Motor neuron (in vitro differentiated cells): ENCODE measurements at regions not wholly inside any gene's neighbourhood (a gene's known extent, or its start where the extent isn't known, plus 50 kb on each side); places are given as distances from the start of the nearest gene placed in this dataset.

Source experiments
- ATAC-seq, 8 experiments: fragments of 200-7000 bp; cut with Tn5 transposase; replicated peaks in 6 of 8; 2 replicates each; pipeline ENCODE4 v1.8.0; 2021; ENCODE audit warnings: mild to moderate bottlenecking in 8 of 8, moderate library complexity in 8 of 8
- H3K27ac ChIP-seq, 2 donors: fragments of 250-450 bp; sonication (Bioruptor Pico); 2 replicates each; pipeline ENCODE4 v1.9.0; 2021; ENCODE audit warnings: antibody characterized with exemption in 2 of 2, mild to moderate bottlenecking in 2 of 2, moderate library complexity in 1 of 2
- H3K4me1 ChIP-seq, 2 donors: fragments of 250-450 bp; sonication (Bioruptor Pico); replicated peaks in 1 of 2; 2 replicates each; pipeline ENCODE4 v1.6.1; 2021; ENCODE audit warnings: antibody characterized with exemption in 2 of 2, mild to moderate bottlenecking in 2 of 2, moderate library complexity in 1 of 2
- H3K4me3 ChIP-seq, 5 donors: fragments of 250-450 bp; sonication (Bioruptor Pico); 2 replicates each; pipeline ENCODE4 v1.9.0; 2021; ENCODE audit warnings: antibody characterized with exemption in 5 of 5, mild to moderate bottlenecking in 5 of 5, moderate library complexity in 4 of 5
- WGBS, 10 experiments: fragments of 450-650 bp; shearing (Covaris generic); methylation state at CpG; one replicate each; pipeline ENCODE4 v1.0.0; 2022; 5-methylcytosine and 5-hydroxymethylcytosine counted together
- in situ Hi-C, 9 experiments: fragments of 400-800 bp; cut with MboI; loops; one replicate each; pipeline ENCODE4 v1.15.0; 2021; ENCODE audit warnings: low sequenced_read_pairs in 9 of 9, low pct_unique_long_range_greater_than_20kb in 2 of 9; ENCODE audit not compliant: unreplicated experiment in 9 of 9

DNA sequence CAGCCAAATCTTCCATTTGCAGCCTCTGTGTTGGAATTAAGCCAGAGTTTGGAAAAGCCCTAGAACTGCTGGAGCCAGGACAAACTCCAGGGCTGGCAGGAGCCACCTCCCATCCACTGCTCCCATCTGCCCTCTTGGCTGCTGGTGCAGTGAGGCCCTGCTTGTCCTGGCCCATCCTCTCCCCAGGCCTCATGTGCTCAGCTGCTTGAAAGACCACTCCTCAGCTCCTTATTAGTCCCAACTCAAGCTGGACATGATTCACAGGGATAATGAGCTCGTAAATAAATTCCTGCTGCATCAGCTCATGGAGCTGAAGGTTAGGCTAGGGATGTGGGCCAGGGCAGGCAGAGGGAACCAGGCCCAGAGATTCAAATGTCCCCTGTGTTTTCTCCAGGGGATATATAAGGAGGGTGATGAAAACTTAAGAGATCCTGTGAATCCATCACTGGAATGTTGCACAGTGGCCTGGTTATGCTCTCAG is 282.8 kb downstream of the RPS24 start:
- H3K27ac ChIP-seq, result peak overlapping the region; percentile 2 to 44

DNA sequence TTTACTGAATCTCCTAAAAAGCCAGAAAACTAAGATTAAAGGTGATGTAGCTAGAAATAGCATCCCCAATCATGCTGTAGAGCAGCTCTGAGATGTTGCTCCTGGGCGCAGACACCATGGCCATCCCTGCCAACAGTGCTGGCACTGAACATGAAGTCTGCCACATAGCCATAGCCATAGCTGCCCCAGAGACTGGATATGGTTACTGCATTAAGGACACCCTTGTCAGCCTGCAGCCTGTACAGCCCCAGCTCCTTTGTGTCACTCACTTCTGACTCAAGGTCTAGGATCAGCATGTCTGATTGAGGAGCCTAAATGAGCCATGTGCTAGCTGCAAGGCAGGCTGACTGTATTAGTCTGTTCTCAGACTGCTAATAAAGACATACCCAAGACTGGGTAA is 284.6 kb downstream of the RPS24 start:
- no peak overlapping the region for H3K27ac ChIP-seq
- WGBS, 10 experiments, result 100% methylated on average over 1 of the region's 1 CpG; no CpG with 5 or more reads in 9 of the 10 experiments
- no peak overlapping the region for H3K4me3 ChIP-seq
- peak in 4 of 8 experiments; percentile 27 to 42 (median 30) for ATAC-seq
- in situ Hi-C loops, result no loop called here
- peaks cover 22 to 33% of the 10 kb centered on the region in 2 donors for H3K4me1 ChIP-seq

More for the DNA sequence above, 282.8 kb downstream of the RPS24 start:
- H3K4me1 ChIP-seq, result peaks cover 22 to 32% of the 10 kb centered on the region in 2 donors
- 13 to 50% (median 33%) methylated on average over 1 of the region's 1 CpG; no CpG with 5 or more reads in 7 of the 10 experiments for WGBS, 10 experiments
- ATAC-seq, result peak in 5 of 8 experiments; percentile 56 to 76 (median 58)
- H3K4me3 ChIP-seq, result no peak overlapping the region
- in situ Hi-C loops, result no loop called here

DNA sequence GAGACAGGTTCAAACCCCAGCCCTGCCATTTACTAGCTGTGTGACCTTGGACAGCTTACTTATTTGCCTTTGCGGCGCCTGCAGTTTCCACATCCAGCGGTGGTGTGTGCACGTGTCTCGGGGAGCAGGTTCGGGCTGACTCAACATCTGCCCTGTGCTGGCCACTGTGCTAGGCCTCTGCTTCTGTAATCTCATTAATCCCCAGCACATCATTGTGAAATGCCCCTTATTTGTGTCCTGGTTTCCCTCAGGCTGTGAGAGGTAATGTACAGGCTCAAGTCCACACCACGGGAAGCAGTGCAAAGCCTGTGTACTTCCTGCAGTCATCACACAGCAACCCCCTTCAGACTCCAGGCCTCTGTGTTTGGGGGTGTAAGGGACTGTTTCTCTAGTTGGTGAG is 285.7 kb downstream of the RPS24 start:
- 92 to 100% (median 100%) methylated on average over 1 to 5 of the region's 7 CpGs; no CpG with 5 or more reads in 4 of the 10 experiments for WGBS, 10 experiments
- H3K4me1 ChIP-seq, result peaks cover 22 to 33% of the 10 kb centered on the region in 2 donors
- no peak for ATAC-seq
- H3K27ac ChIP-seq, result no peak overlapping the region
- H3K4me3 ChIP-seq, result no peak overlapping the region
- in situ Hi-C loops, result no loop called here

DNA sequence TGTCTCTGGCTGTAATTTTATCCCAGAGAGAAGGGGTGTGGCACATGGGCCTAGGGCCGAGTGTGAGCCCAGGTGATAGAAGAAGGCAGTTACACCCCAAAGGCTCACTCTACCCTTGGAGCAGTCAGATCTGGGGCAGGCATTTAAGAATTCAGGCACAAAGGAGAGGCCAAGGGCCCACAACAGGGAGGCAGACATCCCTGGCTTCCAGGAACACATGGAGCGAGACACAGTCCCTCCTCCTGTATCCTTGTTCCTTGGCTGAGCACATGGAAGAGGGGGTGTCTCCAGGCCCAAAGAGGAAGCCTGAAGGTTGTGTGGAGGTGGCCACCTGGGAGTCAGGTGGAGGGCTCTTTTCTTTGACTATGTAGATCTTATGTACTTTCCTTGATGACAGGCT is 286.2 kb downstream of the RPS24 start:
- ATAC-seq, result no peak
- WGBS, 10 experiments, result 50 to 100% (median 93%) methylated on average over 1 to 2 of the region's 2 CpGs; no CpG with 5 or more reads in 5 of the 10 experiments
- H3K27ac ChIP-seq, result no peak overlapping the region
- in situ Hi-C loops, result no loop called here
- H3K4me3 ChIP-seq, result no peak overlapping the region
- peaks cover 22 to 33% of the 10 kb centered on the region in 2 donors for H3K4me1 ChIP-seq

DNA sequence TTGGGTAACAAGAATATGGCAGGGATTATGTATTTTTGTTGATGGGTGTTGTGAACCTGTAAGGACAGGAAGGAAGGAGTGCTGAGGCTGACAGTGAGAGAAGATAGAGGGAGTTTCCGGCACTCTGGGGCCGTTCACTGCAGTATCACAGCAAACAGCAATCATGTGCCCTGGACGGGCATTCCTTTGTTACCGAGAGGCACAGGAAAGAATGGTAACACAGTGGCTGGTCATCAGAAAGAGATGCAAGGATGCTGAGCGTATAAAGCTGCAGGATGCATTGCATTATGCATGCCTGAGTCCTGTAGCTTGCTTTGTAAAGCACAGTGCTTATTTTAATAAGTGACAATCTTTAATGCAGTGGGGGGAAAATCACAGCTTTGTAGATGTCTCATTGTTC is 286.8 kb downstream of the RPS24 start:
- peak in 5 of 8 experiments; percentile 60 to 81 (median 72) for ATAC-seq
- no peak overlapping the region for H3K27ac ChIP-seq
- H3K4me3 ChIP-seq, result no peak overlapping the region
- peaks cover 22 to 33% of the 10 kb centered on the region in 2 donors for H3K4me1 ChIP-seq
- 0 to 72% (median 58%) methylated on average over 1 to 4 of the region's 5 CpGs; no CpG with 5 or more reads in 3 of the 10 experiments for WGBS, 10 experiments
- in situ Hi-C loops, result no loop called here

DNA sequence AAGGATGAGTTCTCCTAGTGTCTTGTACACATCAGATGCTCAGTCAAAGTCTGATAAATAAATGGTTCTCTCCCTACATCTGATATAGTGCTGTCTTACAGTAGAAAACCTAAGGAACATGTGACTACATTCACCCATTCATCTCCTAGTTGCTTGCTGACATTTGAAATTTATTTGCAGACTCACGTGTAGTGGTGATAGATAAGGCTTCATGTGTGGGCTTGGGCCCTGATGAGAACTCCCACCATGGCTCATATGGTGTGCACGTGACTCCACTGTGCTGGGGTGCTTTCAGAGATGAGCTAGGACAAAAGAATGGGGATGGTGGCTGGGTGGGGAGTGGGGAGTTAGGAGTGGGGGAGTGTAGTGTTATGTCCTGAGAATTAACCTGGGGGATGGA is 287.3 kb downstream of the RPS24 start:
- peak in 5 of 8 experiments; percentile 41 to 71 (median 57) for ATAC-seq
- Histone ChIP-seq H3K4me1 (peaks cover 22 to 33% of the 10 kb centered on the region in 2 donors), H3K27ac (no peak overlapping the region), H3K4me3 (no peak overlapping the region)
- in situ Hi-C loops, result no loop called here
- 14 to 89% (median 42%) methylated on average over 1 to 2 of the region's 2 CpGs; no CpG with 5 or more reads in 4 of the 10 experiments for WGBS, 10 experiments

DNA sequence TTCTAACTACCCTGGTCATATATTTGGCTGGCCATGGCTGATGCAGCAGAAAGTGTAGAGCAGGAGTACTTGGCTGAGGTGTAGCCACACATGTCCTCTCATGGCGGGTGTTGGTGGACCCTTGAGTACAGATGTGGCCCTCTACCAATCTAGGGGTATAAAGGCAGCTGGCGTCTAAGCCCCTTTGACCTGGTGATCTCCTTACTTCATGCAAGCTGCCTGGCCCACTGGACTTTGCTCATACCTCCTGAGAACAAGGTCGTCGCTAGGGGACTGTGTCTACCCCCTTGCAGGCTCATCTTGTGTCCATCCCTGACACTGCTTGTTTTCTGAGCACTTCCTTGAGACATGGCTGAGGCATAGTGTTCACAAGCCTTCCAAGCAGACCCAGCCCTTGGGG is 287.8 kb downstream of the RPS24 start:
- no peak for ATAC-seq
- Histone ChIP-seq H3K4me1 (peaks cover 18 to 28% of the 10 kb centered on the region in 2 donors), H3K4me3 (no peak overlapping the region), H3K27ac (no peak overlapping the region)
- in situ Hi-C loops, result no loop called here
- 88 to 100% (median 92%) methylated on average over 1 to 2 of the region's 4 CpGs; no CpG with 5 or more reads in 7 of the 10 experiments for WGBS, 10 experiments

DNA sequence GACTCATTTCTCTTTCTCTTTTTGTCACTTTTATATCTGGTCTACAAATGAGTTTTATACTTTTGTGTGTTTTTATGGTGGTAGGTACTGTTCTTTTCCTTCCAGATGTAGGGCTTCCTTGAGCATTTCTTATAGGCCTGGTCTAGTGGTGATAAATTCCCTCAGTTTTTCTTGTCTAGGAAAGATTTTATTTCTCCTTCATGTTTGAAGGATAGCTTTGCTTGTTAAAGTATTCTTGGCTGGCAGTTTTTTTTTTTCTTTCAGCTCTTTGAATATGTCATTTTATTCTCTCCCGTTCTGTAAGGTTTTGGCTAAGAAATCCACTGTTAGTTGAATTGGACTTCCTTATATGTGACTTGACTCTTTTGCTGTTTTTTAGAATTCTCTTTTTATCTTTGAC is 292.7 kb downstream of the RPS24 start:
- peaks cover under 1 to 2% of the 10 kb centered on the region in 2 donors for H3K4me1 ChIP-seq
- ATAC-seq, result no peak
- WGBS, 10 experiments, result 36 to 100% (median 92%) methylated on average over 1 of the region's 1 CpG; no CpG with 5 or more reads in 1 of the 10 experiments
- in situ Hi-C loops, result no loop called here
- H3K27ac ChIP-seq, result no peak overlapping the region
- H3K4me3 ChIP-seq, result no peak overlapping the region

DNA sequence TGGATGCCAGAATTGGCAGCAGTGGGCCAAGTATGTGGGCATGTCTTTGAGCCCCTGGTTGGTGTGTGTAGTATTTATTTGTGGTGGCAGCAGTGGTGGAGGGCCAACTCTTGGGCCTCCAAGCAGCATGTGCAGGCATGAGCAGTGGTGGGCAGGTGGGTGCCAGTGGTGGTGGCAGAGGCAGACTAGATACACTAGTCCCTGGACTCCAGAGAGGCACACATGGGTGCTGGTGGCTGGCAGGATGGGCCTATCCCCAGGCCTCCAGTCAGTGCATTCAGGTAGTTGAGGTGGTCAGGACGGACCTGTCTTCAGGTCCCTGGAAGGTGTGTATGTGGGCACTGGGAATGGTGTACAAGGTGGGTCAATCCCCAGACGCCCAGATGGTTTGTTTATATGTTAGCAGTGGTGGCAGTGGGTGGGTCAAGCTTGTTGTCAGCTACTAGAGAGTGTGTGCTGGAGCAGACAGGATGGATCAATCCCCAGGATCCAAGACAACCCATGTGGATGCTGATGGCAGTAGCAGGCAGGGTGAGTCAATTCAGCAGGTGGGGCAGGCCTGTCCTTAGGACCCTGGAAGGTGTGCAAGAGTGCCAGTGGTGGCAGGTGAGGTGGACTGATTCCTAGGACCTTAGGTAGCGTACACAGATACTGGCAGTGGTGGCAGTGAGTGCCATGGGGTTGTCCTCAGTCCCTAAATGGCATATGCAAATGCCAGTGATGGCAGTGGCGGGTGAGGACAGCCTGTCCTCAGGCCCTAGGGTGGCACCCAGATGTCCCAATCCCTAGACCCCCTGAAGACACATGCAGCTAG is 294.3 kb downstream of the RPS24 start:
- ATAC-seq, result no peak
- H3K4me3 ChIP-seq, result no peak overlapping the region
- in situ Hi-C loops, result no loop called here
- no peaks in the 10 kb centered on the region for H3K4me1 ChIP-seq
- 83 to 100% methylated on average over 1 to 2 of the region's 4 CpGs; no CpG with 5 or more reads in 8 of the 10 experiments for WGBS, 10 experiments
- no peak overlapping the region for H3K27ac ChIP-seq

DNA sequence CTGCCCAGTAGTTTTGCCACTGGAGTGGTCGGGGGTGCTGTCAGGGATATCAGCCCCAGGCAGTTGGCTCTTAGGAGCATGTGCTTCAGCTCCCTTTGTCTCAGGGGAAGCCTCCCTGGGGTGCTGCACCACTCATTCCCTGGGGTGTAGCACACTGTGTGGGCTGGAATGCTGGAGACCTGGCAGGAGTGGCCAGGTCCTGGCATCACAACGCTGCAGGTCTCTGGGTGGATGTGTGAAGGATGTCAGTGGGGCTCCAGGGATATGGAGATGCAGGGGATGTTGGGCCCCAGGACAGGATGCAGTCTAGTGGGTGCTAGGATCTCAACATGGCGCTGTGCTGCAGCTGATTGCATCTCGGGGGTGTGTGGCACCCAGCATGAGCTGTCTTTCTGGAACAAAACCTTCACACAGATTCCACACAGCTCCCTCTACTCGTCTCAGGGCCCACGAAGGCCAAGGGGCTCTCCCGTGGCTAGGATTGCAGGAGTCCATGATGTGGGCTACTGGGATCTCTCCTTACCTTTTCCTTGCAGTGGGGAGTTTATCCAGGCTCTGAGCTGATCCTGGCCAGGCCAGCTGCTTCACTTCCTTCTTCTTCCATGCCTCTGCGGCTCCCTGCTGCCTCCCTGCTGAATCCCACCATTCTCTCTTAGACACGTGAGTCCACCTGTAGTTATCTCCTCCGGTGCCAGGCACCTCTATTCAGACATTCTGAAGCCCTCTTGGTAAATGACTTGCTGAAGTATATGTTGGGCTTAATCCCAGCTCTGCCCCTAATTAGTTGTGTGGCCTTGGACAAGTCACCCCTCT is 295.1 kb downstream of the RPS24 start:
- ATAC-seq, result no peak
- 60 to 90% (median 80%) methylated on average over 1 to 6 of the region's 10 CpGs; no CpG with 5 or more reads in 3 of the 10 experiments for WGBS, 10 experiments
- Histone ChIP-seq H3K4me1 (no peaks in the 10 kb centered on the region), H3K27ac (no peak overlapping the region), H3K4me3 (no peak overlapping the region)
- in situ Hi-C loops, result no loop called here

DNA sequence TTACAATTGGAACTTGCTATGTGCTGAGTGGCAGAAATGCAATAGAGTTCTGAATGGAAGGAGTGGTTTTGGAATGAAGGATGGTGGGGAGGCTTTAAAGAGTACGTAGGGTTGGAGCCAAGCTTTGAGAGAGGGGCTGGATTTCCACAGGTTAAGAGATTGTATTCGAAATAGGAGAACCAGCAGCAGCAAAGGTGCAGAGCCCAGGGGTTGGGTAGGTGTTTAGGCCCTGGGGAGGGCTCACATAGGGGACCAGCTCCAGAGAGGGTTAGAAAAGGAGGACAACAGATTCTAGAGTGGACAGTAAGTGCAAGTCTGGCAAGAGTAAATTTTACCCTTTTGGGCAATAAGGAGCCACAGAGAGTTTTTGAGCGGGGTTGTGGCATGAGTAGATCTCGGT is 297.2 kb downstream of the RPS24 start:
- 40 to 95% (median 90%) methylated on average over 1 to 4 of the region's 4 CpGs; no CpG with 5 or more reads in 3 of the 10 experiments for WGBS, 10 experiments
- in situ Hi-C loops, result no loop called here
- Histone ChIP-seq H3K27ac (no peak overlapping the region), H3K4me1 (peaks cover 5 to 8% of the 10 kb centered on the region in 2 donors), H3K4me3 (no peak overlapping the region)
- ATAC-seq, result no peak

DNA sequence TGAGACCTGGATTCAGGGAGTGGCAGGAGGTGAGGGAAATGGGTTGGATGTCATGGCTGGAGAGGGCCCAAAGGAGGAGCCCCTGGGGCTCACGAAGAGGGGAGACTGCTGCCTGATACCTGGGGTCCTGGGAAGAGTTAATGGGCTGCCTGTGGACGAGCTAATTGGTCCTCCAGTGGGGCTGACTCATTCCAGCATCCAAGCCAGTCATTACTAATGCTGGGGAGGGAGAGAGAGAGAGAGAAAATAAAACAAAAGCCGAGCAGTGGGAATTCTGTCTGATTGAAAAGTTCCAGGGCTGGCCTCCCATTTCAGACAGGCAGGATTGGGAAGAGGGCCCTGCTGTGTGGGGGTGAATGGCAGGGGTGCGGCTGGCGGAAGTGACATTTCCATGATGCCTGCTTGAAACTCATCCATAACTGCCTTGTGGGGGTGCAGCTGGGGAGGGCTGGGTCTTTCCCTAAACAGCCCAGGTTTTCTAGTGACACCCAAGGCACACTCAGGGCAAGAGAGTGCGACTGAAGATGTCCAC is 297.8 kb downstream of the RPS24 start:
- Histone ChIP-seq H3K4me1 (peaks cover 11 to 14% of the 10 kb centered on the region in 2 donors), H3K27ac (no peak overlapping the region), H3K4me3 (no peak overlapping the region)
- ATAC-seq, result peak in 7 of 8 experiments; percentile 68 to 89 (median 75)
- 17 to 67% (median 51%) methylated on average over 1 to 3 of the region's 6 CpGs; no CpG with 5 or more reads in 5 of the 10 experiments for WGBS, 10 experiments
- in situ Hi-C loops, result no loop called here
